ENCODE measurements at regions not wholly inside any gene's neighbourhood (a gene's known extent, or its start where the extent isn't known, plus 50 kb on each side); places are given as distances from the start of the nearest gene placed in this dataset.

GRCh38 chr4:159476886-159477285, 374.0 kb downstream of the RAPGEF2 start:
- WGBS (ENCODE audit: insufficient coverage), result no CpG with 5 or more reads among the region's 1 CpG
- H3K79me2 ChIP-seq (ENCODE audit: control insufficient read depth, insufficient read depth, low read length), result no peaks in the 10 kb centered on the region
- ChIA-PET POLR2A (no interaction called here), CTCF (no interaction called here)
- no peaks in the 10 kb centered on the region for H3K27me3 ChIP-seq (replicated peaks in 1 of 4; ENCODE audit: control extremely low read depth in 1 of 4, control insufficient read depth in 3 of 4, insufficient read depth in 4 of 4, low read length in 3 of 4)
- H3K27me3 Mint-ChIP-seq, result no peaks in the 10 kb centered on the region
- H3K9ac ChIP-seq (ENCODE audit: low read length), result no peak overlapping the region
- no peaks in the 10 kb centered on the region for H3K4me1 Mint-ChIP-seq
- H3K9me3 ChIP-seq (ENCODE audit: control extremely low read depth in 1 of 3, control insufficient read depth in 2 of 3, insufficient read depth in 1 of 3, low read length in 2 of 3), result peaks cover 0 to 3% (median 0%) of the 10 kb centered on the region in 3 donors
- no peak overlapping the region for H3K4me3 Mint-ChIP-seq
- H3K27ac ChIP-seq (ENCODE audit: low read length in 2 of 2), result no peak overlapping the region
- TF ChIP-seq EZH2 (IDR thresholded peaks at IDR 0.05; ENCODE audit: borderline replicate concordance, insufficient read depth, low read depth, low read length, poor library complexity, severe bottlenecking) (no peak), CTCF (IDR thresholded peaks at IDR 0.05) (no peak)
- no peak overlapping the region for H3K4me2 ChIP-seq (replicated peaks; ENCODE audit: low read depth, low read length, poor library complexity, severe bottlenecking)
- H3K27ac Mint-ChIP-seq, result no peak overlapping the region
- no peaks in the 10 kb centered on the region for H4K20me1 ChIP-seq (ENCODE audit: control insufficient read depth, insufficient read depth, low read length, poor library complexity, severe bottlenecking)
- H2AFZ ChIP-seq (ENCODE audit: insufficient read depth, low read depth, low read length, poor library complexity, severe bottlenecking), result no peak overlapping the region
- no peak overlapping the region for H3K4me3 ChIP-seq (ENCODE audit: control extremely low read depth in 1 of 5, extremely low read depth in 1 of 5, insufficient read depth in 1 of 5, low read depth in 2 of 5, low read length in 4 of 5)
- no peaks in the 10 kb centered on the region for H3K36me3 ChIP-seq (replicated peaks in 1 of 2; ENCODE audit: control extremely low read depth in 1 of 2, control insufficient read depth in 1 of 2, extremely low read depth in 1 of 2, insufficient read depth in 2 of 2, low read length in 1 of 2)
- H3K9me3 Mint-ChIP-seq (ENCODE audit: insufficient read depth), result peaks cover 3% of the 10 kb centered on the region
- intact Hi-C loops (cut with micrococcal nuclease), result no loop called here
- DNase-seq (no peak), ATAC-seq (ENCODE audit: low read depth) (no peak)
- H3K4me1 ChIP-seq (ENCODE audit: control insufficient read depth in 2 of 2, insufficient read depth in 2 of 2, low read length in 2 of 2), result no peaks in the 10 kb centered on the region

GRCh38 chr4:159480826-159481225, 377.9 kb downstream of the RAPGEF2 start:
- H3K27me3 ChIP-seq (replicated peaks in 1 of 4; ENCODE audit: control extremely low read depth in 1 of 4, control insufficient read depth in 3 of 4, insufficient read depth in 4 of 4, low read length in 3 of 4), result no peaks in the 10 kb centered on the region
- H3K4me2 ChIP-seq (replicated peaks; ENCODE audit: low read depth, low read length, poor library complexity, severe bottlenecking), result no peak overlapping the region
- no peak overlapping the region for H2AFZ ChIP-seq (ENCODE audit: insufficient read depth, low read depth, low read length, poor library complexity, severe bottlenecking)
- intact Hi-C loops (cut with micrococcal nuclease), result no loop called here
- no peaks in the 10 kb centered on the region for H3K4me1 ChIP-seq (ENCODE audit: control insufficient read depth in 2 of 2, insufficient read depth in 2 of 2, low read length in 2 of 2)
- no peak overlapping the region for H3K27ac ChIP-seq (ENCODE audit: low read length in 2 of 2)
- Mint-ChIP-seq H3K27ac (no peak overlapping the region), H3K4me1 (no peaks in the 10 kb centered on the region), H3K9me3 (ENCODE audit: insufficient read depth) (no peaks in the 10 kb centered on the region), H3K27me3 (no peaks in the 10 kb centered on the region), H3K4me3 (no peak overlapping the region)
- no CpG with 5 or more reads among the region's 1 CpG for WGBS (ENCODE audit: insufficient coverage)
- no peaks in the 10 kb centered on the region for H3K79me2 ChIP-seq (ENCODE audit: control insufficient read depth, insufficient read depth, low read length)
- no peaks in the 10 kb centered on the region for H3K36me3 ChIP-seq (replicated peaks in 1 of 2; ENCODE audit: control extremely low read depth in 1 of 2, control insufficient read depth in 1 of 2, extremely low read depth in 1 of 2, insufficient read depth in 2 of 2, low read length in 1 of 2)
- ChIA-PET POLR2A (no interaction called here), CTCF (no interaction called here)
- H4K20me1 ChIP-seq (ENCODE audit: control insufficient read depth, insufficient read depth, low read length, poor library complexity, severe bottlenecking), result no peaks in the 10 kb centered on the region
- no peak for DNase-seq
- ATAC-seq (ENCODE audit: low read depth), result no peak
- no peak overlapping the region for H3K9ac ChIP-seq (ENCODE audit: low read length)
- TF ChIP-seq EZH2 (IDR thresholded peaks at IDR 0.05; ENCODE audit: borderline replicate concordance, insufficient read depth, low read depth, low read length, poor library complexity, severe bottlenecking), result no peak
- no peak for TF ChIP-seq CTCF (IDR thresholded peaks at IDR 0.05)
- no peak overlapping the region for H3K4me3 ChIP-seq (ENCODE audit: control extremely low read depth in 1 of 5, extremely low read depth in 1 of 5, insufficient read depth in 1 of 5, low read depth in 2 of 5, low read length in 4 of 5)
- H3K9me3 ChIP-seq (ENCODE audit: control extremely low read depth in 1 of 3, control insufficient read depth in 2 of 3, insufficient read depth in 1 of 3, low read length in 2 of 3), result peaks cover 0 to 3% (median 0%) of the 10 kb centered on the region in 3 donors

All from B cell (primary cell).